Rectal smooth muscle tissue (tissue), 1 donor: ENCODE measurements at regions not wholly inside any gene's neighbourhood (a gene's known extent, or its start where the extent isn't known, plus 50 kb on each side); places are given as distances from the start of the nearest gene placed in this dataset.

ENCODE experiments used
- H3K27ac ChIP-seq: one replicate; pipeline ENCODE4 v1.7.0; 2013; ENCODE audit warnings: low read depth, low read length, inconsistent platforms
- H3K27me3 ChIP-seq: one replicate; pipeline ENCODE4 v1.7.0; 2013; ENCODE audit warnings: low read length; ENCODE audit not compliant: control insufficient read depth, insufficient read depth
- H3K36me3 ChIP-seq: one replicate; pipeline ENCODE4 v1.7.0; 2013; ENCODE audit warnings: low read length; ENCODE audit not compliant: control insufficient read depth, insufficient read depth
- H3K4me1 ChIP-seq: one replicate; pipeline ENCODE4 v1.7.0; 2013; ENCODE audit warnings: low read length; ENCODE audit not compliant: control insufficient read depth, insufficient read depth
- H3K4me3 ChIP-seq: one replicate; pipeline ENCODE4 v1.7.0; 2013; ENCODE audit warnings: low read length
- H3K9ac ChIP-seq: one replicate; pipeline ENCODE4 v1.7.0; 2013; ENCODE audit warnings: low read length

GRCh38 chr6:76453270-76453669 is 380.8 kb upstream of the IMPG1 start:
- Histone ChIP-seq H3K4me3 (no peak overlapping the region), H3K27ac (no peak overlapping the region), H3K4me1 (no peaks in the 10 kb centered on the region), H3K27me3 (no peaks in the 10 kb centered on the region), H3K36me3 (no peaks in the 10 kb centered on the region), H3K9ac (no peak overlapping the region)

GRCh38 chr6:76451926-76452709 is 379.7 kb upstream of the IMPG1 start:
- H3K27me3 ChIP-seq = no peaks in the 10 kb centered on the region
- H3K4me3 ChIP-seq = no peak overlapping the region

GRCh38 chr6:76448109-76448508 is 375.6 kb upstream of the IMPG1 start:
- no peak overlapping the region for H3K27ac ChIP-seq
- no peak overlapping the region for H3K4me3 ChIP-seq
- no peaks in the 10 kb centered on the region for H3K4me1 ChIP-seq
- no peaks in the 10 kb centered on the region for H3K36me3 ChIP-seq
- H3K27me3 ChIP-seq = no peaks in the 10 kb centered on the region
- H3K9ac ChIP-seq = no peak overlapping the region

More at GRCh38 chr6:76451926-76452709, 379.7 kb upstream of the IMPG1 start:
- H3K36me3 ChIP-seq = no peaks in the 10 kb centered on the region
- H3K4me1 ChIP-seq = no peaks in the 10 kb centered on the region
- H3K27ac ChIP-seq = no peak overlapping the region
- H3K9ac ChIP-seq = no peak overlapping the region

- no peak overlapping the region for H3K4me3 ChIP-seq
- H3K36me3 ChIP-seq = no peaks in the 10 kb centered on the region
- H3K27ac ChIP-seq = no peak overlapping the region
- no peak overlapping the region for H3K9ac ChIP-seq
- no peaks in the 10 kb centered on the region for H3K4me1 ChIP-seq
- H3K27me3 ChIP-seq = no peaks in the 10 kb centered on the region
Observed at GRCh38 chr6:76441875-76442274, 369.4 kb upstream of the IMPG1 start.

GRCh38 chr6:76439811-76440210 is 367.3 kb upstream of the IMPG1 start:
- no peak overlapping the region for H3K4me3 ChIP-seq
- H3K27ac ChIP-seq = no peak overlapping the region
- no peak overlapping the region for H3K9ac ChIP-seq
- H3K36me3 ChIP-seq = no peaks in the 10 kb centered on the region
- H3K27me3 ChIP-seq = no peaks in the 10 kb centered on the region
- H3K4me1 ChIP-seq = no peaks in the 10 kb centered on the region

GRCh38 chr6:76438768-76439167 is 366.3 kb upstream of the IMPG1 start:
- no peaks in the 10 kb centered on the region for H3K36me3 ChIP-seq
- no peak overlapping the region for H3K4me3 ChIP-seq

GRCh38 chr6:76435174-76435573 is 362.7 kb upstream of the IMPG1 start:
- H3K4me3 ChIP-seq = no peak overlapping the region
- H3K9ac ChIP-seq = no peak overlapping the region
- no peaks in the 10 kb centered on the region for H3K36me3 ChIP-seq
- no peaks in the 10 kb centered on the region for H3K27me3 ChIP-seq
- H3K27ac ChIP-seq = no peak overlapping the region
- H3K4me1 ChIP-seq = no peaks in the 10 kb centered on the region

More at GRCh38 chr6:76438768-76439167, 366.3 kb upstream of the IMPG1 start:
- Histone ChIP-seq H3K27me3 (no peaks in the 10 kb centered on the region), H3K9ac (no peak overlapping the region), H3K4me1 (no peaks in the 10 kb centered on the region), H3K27ac (no peak overlapping the region)

GRCh38 chr6:76422511-76423213 is 350.2 kb upstream of the IMPG1 start:
- Histone ChIP-seq H3K9ac (no peak overlapping the region), H3K36me3 (no peaks in the 10 kb centered on the region), H3K4me3 (no peak overlapping the region), H3K4me1 (no peaks in the 10 kb centered on the region), H3K27me3 (no peaks in the 10 kb centered on the region), H3K27ac (no peak overlapping the region)

GRCh38 chr6:76420094-76420493 is 347.6 kb upstream of the IMPG1 start:
- no peak overlapping the region for H3K4me3 ChIP-seq

GRCh38 chr6:76418560-76419223 is 346.2 kb upstream of the IMPG1 start:
- Histone ChIP-seq H3K27ac (no peak overlapping the region), H3K36me3 (no peaks in the 10 kb centered on the region), H3K9ac (no peak overlapping the region), H3K4me1 (no peaks in the 10 kb centered on the region), H3K4me3 (no peak overlapping the region), H3K27me3 (no peaks in the 10 kb centered on the region)

More at GRCh38 chr6:76420094-76420493, 347.6 kb upstream of the IMPG1 start:
- Histone ChIP-seq H3K36me3 (no peaks in the 10 kb centered on the region), H3K4me1 (no peaks in the 10 kb centered on the region), H3K27ac (no peak overlapping the region), H3K27me3 (no peaks in the 10 kb centered on the region), H3K9ac (no peak overlapping the region)

- no peaks in the 10 kb centered on the region for H3K27me3 ChIP-seq
- no peak overlapping the region for H3K27ac ChIP-seq
- no peaks in the 10 kb centered on the region for H3K36me3 ChIP-seq
- no peaks in the 10 kb centered on the region for H3K4me1 ChIP-seq
- no peak overlapping the region for H3K4me3 ChIP-seq
- H3K9ac ChIP-seq = no peak overlapping the region
Observed at GRCh38 chr6:76416821-76417605, 344.6 kb upstream of the IMPG1 start.

- Histone ChIP-seq H3K36me3 (no peaks in the 10 kb centered on the region), H3K4me3 (no peak overlapping the region), H3K27me3 (no peaks in the 10 kb centered on the region), H3K4me1 (no peaks in the 10 kb centered on the region), H3K27ac (no peak overlapping the region), H3K9ac (no peak overlapping the region)
Observed at GRCh38 chr6:76403064-76403463, 330.6 kb upstream of the IMPG1 start.
